Ovary (tissue), 7 donors: ENCODE measurements at regions not wholly inside any gene's neighbourhood (a gene's known extent, or its start where the extent isn't known, plus 50 kb on each side); places are given as distances from the start of the nearest gene placed in this dataset.

Source experiments
- DNase-seq, 5 donors: peaks; one replicate each; pipeline ENCODE4 v3.0.0-alpha.2; 2019 to 2020
- H3K27ac ChIP-seq, 2 donors: fragments of 200-600 bp; one replicate each; pipeline versions ENCODE4 v1.5.1 to v1.8.0; 2019 to 2022
- H3K27me3 ChIP-seq: fragments of 200-600 bp; one replicate; pipeline ENCODE4 v1.8.0; 2022
- H3K36me3 ChIP-seq: fragments of 200-600 bp; sonication (generic); one replicate; pipeline ENCODE4 v1.5.1; 2019
- H3K4me1 ChIP-seq: one replicate; pipeline ENCODE4 v1.8.1; 2013; ENCODE audit warnings: mild to moderate bottlenecking, moderate library complexity; ENCODE audit not compliant: insufficient read depth
- H3K4me3 ChIP-seq: fragments of 200-600 bp; sonication (generic); one replicate; pipeline ENCODE4 v1.5.1; 2017
- H3K9me3 ChIP-seq, 2 donors: fragments of 200-600 bp in 1 of 2; sonication (generic) in 1 of 2; one replicate each; pipeline versions ENCODE4 v1.5.1 to v1.8.1; 2013 to 2019; ENCODE audit warnings: mild to moderate bottlenecking in 1 of 2, moderate library complexity in 1 of 2
- EP300 ChIP-seq: sonication (generic); formaldehyde crosslinking; IDR thresholded peaks from one replicate; pipeline ENCODE4 v1.6.1; 2017; ENCODE audit warnings: antibody characterized with exemption
- POLR2A ChIP-seq: fragments of 450-650 bp; IDR thresholded peaks from one replicate; pipeline ENCODE4 v1.6.1; 2017; ENCODE audit warnings: antibody characterized with exemption, mild to moderate bottlenecking, moderate library complexity
- WGBS, 3 donors: extraction: QIAGEN DNeasy Blood & Tissue Kit in 1 of 3; methylation state at CpG; one replicate each; pipeline versions ENCODE4 v1.1.5 to v1.1.7; 2013 to 2017; 5-methylcytosine and 5-hydroxymethylcytosine counted together
- intact Hi-C, 4 donors: fragments of 100-400 bp; cut with DNase I; formaldehyde crosslinking; loops; one replicate each; pipeline versions ENCODE4 v1.11.0 to v1.15.1; 2022 to 2023
- TF ChIP-seq, protein P1 (sequence below), 3 donors: fragments of 450-650 bp in 2 of 3; fragments of 200-600 bp in 1 of 3; IDR thresholded peaks; one replicate each; pipeline versions ENCODE4 v1.5.1 to v1.8.0; 2016 to 2022; ENCODE audit warnings: antibody characterized with exemption in 3 of 3, mild to moderate bottlenecking in 1 of 3
- donor health status: DM: no; HTN: no; CAD: no; lungs with moderate emphysema.
- donor health status: DM: no; HTN: no; CAD: no.
- donor health status: Bipolar disorder and iron deficiency.
- donor health status: DM: no; HTN: no; CAD: no.
- donor health status: DM: yes; HTN: yes; CAD: no.

DNA sequence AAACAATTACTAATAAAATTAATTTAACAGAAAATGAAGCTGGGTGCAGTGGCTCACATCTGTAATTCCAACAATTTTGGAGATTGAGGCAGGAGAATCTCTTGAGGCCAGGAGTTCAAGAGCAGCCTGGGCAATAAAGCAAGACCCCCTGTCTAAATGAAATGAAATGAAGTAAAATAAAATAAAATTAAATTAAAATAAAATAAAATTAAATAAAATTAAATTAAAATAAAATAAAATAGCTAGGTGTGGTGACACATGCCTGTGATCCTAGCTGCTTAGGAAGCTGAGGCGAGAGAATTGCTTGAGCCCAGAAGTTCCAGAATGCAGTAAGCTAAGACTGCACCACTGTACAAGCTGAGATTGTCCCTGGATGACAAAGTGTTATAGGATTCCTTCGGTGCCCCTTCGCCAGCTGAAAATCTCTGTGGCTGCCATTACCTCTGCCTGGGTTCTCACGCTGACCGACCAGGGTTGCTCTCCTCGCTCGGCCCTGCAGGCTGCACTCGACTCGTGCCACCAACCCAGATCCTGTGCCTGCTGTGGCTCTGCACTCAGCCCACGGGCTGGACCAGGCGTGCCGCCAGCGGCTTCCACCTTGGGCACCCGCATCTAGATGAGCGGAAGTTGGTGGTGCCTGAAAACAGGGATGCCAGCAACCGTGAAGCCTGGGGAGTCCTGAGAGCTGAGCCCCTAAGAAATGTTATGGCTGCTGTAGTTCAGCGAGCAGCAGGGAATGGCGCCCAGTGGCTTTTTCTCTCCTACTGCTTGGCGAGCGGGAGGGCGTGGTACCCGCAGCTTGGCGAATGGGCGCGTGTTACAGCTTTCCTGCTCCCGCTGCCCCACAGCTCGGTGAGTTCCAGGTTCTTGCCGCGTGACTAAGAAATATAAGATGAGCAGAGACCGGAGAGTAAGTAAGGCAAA, 539.2 kb upstream of the PCDH9 start:
- TF ChIP-seq, protein P1, sequence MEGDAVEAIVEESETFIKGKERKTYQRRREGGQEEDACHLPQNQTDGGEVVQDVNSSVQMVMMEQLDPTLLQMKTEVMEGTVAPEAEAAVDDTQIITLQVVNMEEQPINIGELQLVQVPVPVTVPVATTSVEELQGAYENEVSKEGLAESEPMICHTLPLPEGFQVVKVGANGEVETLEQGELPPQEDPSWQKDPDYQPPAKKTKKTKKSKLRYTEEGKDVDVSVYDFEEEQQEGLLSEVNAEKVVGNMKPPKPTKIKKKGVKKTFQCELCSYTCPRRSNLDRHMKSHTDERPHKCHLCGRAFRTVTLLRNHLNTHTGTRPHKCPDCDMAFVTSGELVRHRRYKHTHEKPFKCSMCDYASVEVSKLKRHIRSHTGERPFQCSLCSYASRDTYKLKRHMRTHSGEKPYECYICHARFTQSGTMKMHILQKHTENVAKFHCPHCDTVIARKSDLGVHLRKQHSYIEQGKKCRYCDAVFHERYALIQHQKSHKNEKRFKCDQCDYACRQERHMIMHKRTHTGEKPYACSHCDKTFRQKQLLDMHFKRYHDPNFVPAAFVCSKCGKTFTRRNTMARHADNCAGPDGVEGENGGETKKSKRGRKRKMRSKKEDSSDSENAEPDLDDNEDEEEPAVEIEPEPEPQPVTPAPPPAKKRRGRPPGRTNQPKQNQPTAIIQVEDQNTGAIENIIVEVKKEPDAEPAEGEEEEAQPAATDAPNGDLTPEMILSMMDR (IDR thresholded peaks at IDR 0.05): no peak
- no peak for TF ChIP-seq EP300
- no peak for TF ChIP-seq POLR2A
- no peaks in the 10 kb centered on the region for H3K27me3 ChIP-seq

DNA sequence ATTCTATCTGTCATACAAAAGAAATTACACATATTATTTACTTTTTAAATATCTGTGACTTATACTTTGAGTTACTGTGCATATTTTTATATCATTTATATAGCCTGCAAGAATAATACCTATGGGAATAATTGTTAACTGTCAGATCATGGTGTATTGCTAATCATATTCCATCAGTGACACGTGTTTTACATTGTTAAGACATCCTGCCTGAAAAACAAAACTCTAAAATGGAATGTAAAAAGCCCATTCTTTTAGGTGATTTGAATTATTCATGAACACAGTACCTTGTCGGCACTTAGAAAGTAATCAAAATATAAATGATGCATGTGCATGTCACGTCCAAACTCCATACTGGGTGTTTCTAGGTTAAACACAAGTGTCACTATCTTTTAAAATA, 533.8 kb upstream of the PCDH9 start:
- no peaks in the 10 kb centered on the region for H3K4me1 ChIP-seq
- intact Hi-C loops: no loop called here
- no peak overlapping the region for H3K27ac ChIP-seq
- no peaks in the 10 kb centered on the region for H3K9me3 ChIP-seq
- no peak for DNase-seq
- no peaks in the 10 kb centered on the region for H3K36me3 ChIP-seq
- no peaks in the 10 kb centered on the region for H3K27me3 ChIP-seq
- 77 to 84% (median 79%) methylated on average over 3 of the region's 3 CpGs for WGBS, 3 donors
- TF ChIP-seq, protein P1 (IDR thresholded peaks at IDR 0.05): no peak
- TF ChIP-seq POLR2A (no peak), EP300 (no peak)
- H3K4me3 ChIP-seq: no peak overlapping the region

More for the DNA sequence above, 539.2 kb upstream of the PCDH9 start:
- DNase-seq: peak in 1 of 5 donors; percentile 10
- Histone ChIP-seq H3K4me3 (no peak overlapping the region), H3K9me3 (no peaks in the 10 kb centered on the region), H3K27ac (no peak overlapping the region), H3K36me3 (no peaks in the 10 kb centered on the region), H3K4me1 (no peaks in the 10 kb centered on the region)
- intact Hi-C loops: no loop called here
- 95 to 97% (median 96%) methylated on average over 30 of the region's 30 CpGs for WGBS, 3 donors

DNA sequence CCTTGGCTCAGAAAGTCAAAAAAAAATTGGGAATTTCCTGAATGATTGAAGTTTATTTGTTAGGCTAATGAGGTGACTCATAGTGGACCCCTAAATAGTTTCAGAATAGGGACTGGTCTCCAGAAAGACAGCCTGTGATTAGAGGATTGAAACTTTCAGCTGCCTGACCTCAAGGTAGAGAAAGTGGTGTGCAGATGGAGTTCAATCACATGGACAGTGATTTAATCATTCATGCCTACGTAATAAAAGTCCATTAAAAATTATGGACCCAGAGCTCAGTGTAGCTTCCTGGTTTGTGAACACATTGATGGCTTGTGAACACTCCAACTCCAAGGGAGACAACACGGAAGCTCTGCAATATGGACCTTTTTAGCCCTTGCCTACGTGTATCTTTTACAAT, 533.2 kb upstream of the PCDH9 start:
- H3K27me3 ChIP-seq: no peaks in the 10 kb centered on the region
- no peak overlapping the region for H3K4me3 ChIP-seq
- H3K27ac ChIP-seq: no peak overlapping the region
- 79 to 83% (median 80%) methylated on average over 3 of the region's 3 CpGs for WGBS, 3 donors
- H3K4me1 ChIP-seq: no peaks in the 10 kb centered on the region
- DNase-seq: no peak
- TF ChIP-seq POLR2A: no peak
- no peak for TF ChIP-seq EP300
- TF ChIP-seq, protein P1 (IDR thresholded peaks at IDR 0.05): no peak
- no peaks in the 10 kb centered on the region for H3K9me3 ChIP-seq
- intact Hi-C loops: no loop called here
- H3K36me3 ChIP-seq: no peaks in the 10 kb centered on the region

DNA sequence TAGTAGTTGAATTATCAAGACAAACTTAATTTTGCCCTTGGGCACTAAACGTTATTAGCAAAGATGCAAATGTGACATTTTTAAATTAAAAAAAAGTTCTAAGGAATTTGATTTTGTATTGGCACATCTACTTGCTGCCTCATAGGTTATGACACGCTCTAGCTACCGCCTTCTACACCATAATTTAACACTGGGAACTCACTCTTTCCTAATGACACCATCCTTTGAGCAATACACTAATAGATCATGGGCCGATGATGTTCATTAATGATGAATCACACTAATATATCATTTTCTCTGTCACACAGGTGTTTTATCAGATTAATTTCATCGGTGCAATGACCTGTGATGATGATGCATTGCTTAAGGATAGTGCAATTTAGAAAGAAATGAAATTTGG, 528.8 kb upstream of the PCDH9 start:
- Histone ChIP-seq H3K9me3 (no peaks in the 10 kb centered on the region), H3K27me3 (no peaks in the 10 kb centered on the region), H3K4me1 (no peaks in the 10 kb centered on the region), H3K36me3 (no peaks in the 10 kb centered on the region), H3K27ac (no peak overlapping the region), H3K4me3 (no peak overlapping the region)
- WGBS, 3 donors: 78 to 88% (median 80%) methylated on average over 5 of the region's 5 CpGs
- TF ChIP-seq, protein P1 (IDR thresholded peaks at IDR 0.05): no peak
- TF ChIP-seq POLR2A: no peak
- TF ChIP-seq EP300: no peak
- intact Hi-C loops: no loop called here
- DNase-seq: no peak
